ENCODE measurements at regions not wholly inside any gene's neighbourhood (a gene's known extent, or its start where the extent isn't known, plus 50 kb on each side); places are given as distances from the start of the nearest gene placed in this dataset.

DNA sequence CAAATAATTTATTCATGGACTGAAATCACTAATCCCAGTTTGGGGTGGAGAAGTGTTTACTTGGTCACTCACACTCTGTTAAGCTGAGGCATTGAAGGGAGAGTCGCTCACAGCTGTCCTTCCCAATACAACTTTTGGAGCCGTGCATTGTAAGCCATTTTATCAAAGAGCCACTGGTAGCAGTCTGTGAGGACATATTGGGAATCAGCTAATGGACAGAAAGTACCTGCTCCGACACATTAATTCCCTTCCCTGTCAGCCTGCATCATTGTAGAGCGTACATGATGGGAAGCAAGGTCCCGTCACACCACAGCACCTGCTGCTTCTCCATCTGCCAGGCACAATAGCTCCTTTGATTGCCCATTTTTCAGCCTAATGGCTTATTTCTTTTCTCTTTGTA lies 643.2 kb downstream of the SQOR start:
- H3K4me2 ChIP-seq (ENCODE audit: low read length): no peak overlapping the region
- H3K27ac ChIP-seq (ENCODE audit: low read depth, low read length, poor library complexity, severe bottlenecking): no peak overlapping the region
- no peak overlapping the region for H3K4me3 ChIP-seq (ENCODE audit: low read depth, low read length, poor library complexity, severe bottlenecking)
- no peaks in the 10 kb centered on the region for H3K4me1 ChIP-seq (ENCODE audit: insufficient read depth, low read length, severe bottlenecking)
- no peaks in the 10 kb centered on the region for H3K9me2 ChIP-seq (ENCODE audit: low read depth, low read length)
- no peaks in the 10 kb centered on the region for H3K79me2 ChIP-seq (ENCODE audit: insufficient read depth, low read length)
- H4K20me1 ChIP-seq (ENCODE audit: insufficient read depth, low read length): no peaks in the 10 kb centered on the region
- TF ChIP-seq, protein P1, sequence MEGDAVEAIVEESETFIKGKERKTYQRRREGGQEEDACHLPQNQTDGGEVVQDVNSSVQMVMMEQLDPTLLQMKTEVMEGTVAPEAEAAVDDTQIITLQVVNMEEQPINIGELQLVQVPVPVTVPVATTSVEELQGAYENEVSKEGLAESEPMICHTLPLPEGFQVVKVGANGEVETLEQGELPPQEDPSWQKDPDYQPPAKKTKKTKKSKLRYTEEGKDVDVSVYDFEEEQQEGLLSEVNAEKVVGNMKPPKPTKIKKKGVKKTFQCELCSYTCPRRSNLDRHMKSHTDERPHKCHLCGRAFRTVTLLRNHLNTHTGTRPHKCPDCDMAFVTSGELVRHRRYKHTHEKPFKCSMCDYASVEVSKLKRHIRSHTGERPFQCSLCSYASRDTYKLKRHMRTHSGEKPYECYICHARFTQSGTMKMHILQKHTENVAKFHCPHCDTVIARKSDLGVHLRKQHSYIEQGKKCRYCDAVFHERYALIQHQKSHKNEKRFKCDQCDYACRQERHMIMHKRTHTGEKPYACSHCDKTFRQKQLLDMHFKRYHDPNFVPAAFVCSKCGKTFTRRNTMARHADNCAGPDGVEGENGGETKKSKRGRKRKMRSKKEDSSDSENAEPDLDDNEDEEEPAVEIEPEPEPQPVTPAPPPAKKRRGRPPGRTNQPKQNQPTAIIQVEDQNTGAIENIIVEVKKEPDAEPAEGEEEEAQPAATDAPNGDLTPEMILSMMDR (IDR thresholded peaks at IDR 0.05; ENCODE audit: low read length): no peak
- no peak for TF ChIP-seq EZH2 (IDR thresholded peaks at IDR 0.05; ENCODE audit: borderline replicate concordance, low read length)
- H3F3A ChIP-seq (ENCODE audit: insufficient read depth, low read length): no peaks in the 10 kb centered on the region
- no peaks in the 10 kb centered on the region for H3K27me3 ChIP-seq (ENCODE audit: insufficient read depth, low read length)
- no peaks in the 10 kb centered on the region for H3K36me3 ChIP-seq (ENCODE audit: insufficient read depth, low read length)
- H3K9me3 ChIP-seq (ENCODE audit: low read length): no peaks in the 10 kb centered on the region
- H3K9ac ChIP-seq (ENCODE audit: low read length): no peak overlapping the region
- H2AFZ ChIP-seq (ENCODE audit: low read length): no peak overlapping the region

DNA sequence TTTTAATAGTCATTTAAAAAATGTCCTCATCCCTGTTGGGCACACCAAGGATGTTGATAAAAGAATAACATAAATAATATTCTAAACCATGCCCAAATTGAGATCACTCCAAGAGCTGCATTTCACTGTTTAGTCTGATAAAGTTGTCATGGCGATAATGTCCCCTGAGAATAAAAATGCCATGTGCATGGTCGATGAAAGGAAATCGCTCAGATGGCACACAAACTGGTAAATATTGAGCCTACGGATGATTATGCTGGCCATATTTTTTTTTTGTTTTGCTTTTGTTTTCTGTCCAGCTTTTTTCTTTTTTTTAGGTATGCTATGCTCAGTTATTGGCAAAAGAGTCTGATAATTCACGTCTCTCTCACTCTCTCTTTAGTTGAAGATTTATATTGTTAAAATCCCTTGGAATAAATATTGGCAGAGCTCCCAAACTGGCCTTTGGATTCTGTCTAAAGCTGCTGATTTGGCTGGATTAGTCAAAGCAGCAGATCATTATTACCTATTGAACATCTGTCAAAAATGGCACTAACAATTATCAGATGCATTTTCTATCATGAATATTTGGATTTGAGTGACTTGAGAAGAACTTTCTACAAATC lies 643.8 kb downstream of the SQOR start:
- Histone ChIP-seq H3K9me3 (ENCODE audit: low read length) (no peaks in the 10 kb centered on the region), H3K27me3 (ENCODE audit: insufficient read depth, low read length) (no peaks in the 10 kb centered on the region), H3K79me2 (ENCODE audit: insufficient read depth, low read length) (no peaks in the 10 kb centered on the region), H3K4me2 (ENCODE audit: low read length) (no peak overlapping the region), H4K20me1 (ENCODE audit: insufficient read depth, low read length) (no peaks in the 10 kb centered on the region), H3K9me2 (ENCODE audit: low read depth, low read length) (no peaks in the 10 kb centered on the region), H3F3A (ENCODE audit: insufficient read depth, low read length) (no peaks in the 10 kb centered on the region), H3K4me1 (ENCODE audit: insufficient read depth, low read length, severe bottlenecking) (no peaks in the 10 kb centered on the region), H3K9ac (ENCODE audit: low read length) (no peak overlapping the region), H3K4me3 (ENCODE audit: low read depth, low read length, poor library complexity, severe bottlenecking) (no peak overlapping the region), H2AFZ (ENCODE audit: low read length) (no peak overlapping the region), H3K27ac (ENCODE audit: low read depth, low read length, poor library complexity, severe bottlenecking) (no peak overlapping the region), H3K36me3 (ENCODE audit: insufficient read depth, low read length) (no peaks in the 10 kb centered on the region)
- TF ChIP-seq EZH2 (IDR thresholded peaks at IDR 0.05; ENCODE audit: borderline replicate concordance, low read length): no peak
- TF ChIP-seq, protein P1 (IDR thresholded peaks at IDR 0.05; ENCODE audit: low read length): no peak

DNA sequence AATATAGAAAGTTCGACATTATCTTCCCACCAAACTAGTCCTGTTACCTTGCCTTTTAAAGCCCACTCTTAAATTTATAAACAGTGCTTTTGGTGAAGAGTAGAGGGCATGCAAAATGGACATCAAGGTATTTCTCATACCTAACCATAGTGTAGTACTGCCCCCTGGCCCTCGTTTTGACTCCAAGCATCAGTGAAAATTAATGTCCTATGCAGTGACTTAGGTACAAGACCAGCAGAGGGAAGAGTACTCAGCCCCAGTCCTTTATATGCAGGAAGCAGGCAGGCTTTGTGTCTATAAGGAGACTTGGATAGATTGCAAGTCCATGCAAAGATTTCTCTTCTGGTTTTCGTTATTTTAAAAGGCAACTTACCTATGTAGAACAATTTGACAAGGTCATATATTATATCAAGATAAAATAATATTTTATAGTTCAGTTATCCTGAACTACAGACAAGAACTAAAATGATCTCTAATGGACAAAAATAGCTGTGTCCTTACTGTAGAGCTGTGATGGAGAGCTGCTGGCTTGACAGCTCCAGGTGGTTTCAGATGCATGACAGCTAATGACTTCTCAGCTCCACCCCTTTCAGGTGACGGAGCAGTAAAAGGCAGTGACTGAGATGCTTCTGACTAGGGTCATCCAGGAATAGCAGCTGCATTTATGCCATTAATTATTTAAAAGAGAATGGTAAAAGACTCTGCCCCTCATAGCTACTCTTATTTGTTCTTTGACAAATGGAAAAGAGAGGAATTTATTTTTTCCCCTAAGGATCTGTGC lies 646.1 kb downstream of the SQOR start:
- Histone ChIP-seq H3F3A (ENCODE audit: insufficient read depth, low read length) (no peaks in the 10 kb centered on the region), H2AFZ (ENCODE audit: low read length) (no peak overlapping the region)

More for the DNA sequence above, 646.1 kb downstream of the SQOR start:
- Histone ChIP-seq H3K9me3 (ENCODE audit: low read length) (no peaks in the 10 kb centered on the region), H3K4me1 (ENCODE audit: insufficient read depth, low read length, severe bottlenecking) (no peaks in the 10 kb centered on the region), H3K36me3 (ENCODE audit: insufficient read depth, low read length) (no peaks in the 10 kb centered on the region), H3K9me2 (ENCODE audit: low read depth, low read length) (no peaks in the 10 kb centered on the region), H3K27me3 (ENCODE audit: insufficient read depth, low read length) (no peaks in the 10 kb centered on the region), H3K9ac (ENCODE audit: low read length) (no peak overlapping the region), H4K20me1 (ENCODE audit: insufficient read depth, low read length) (no peaks in the 10 kb centered on the region), H3K79me2 (ENCODE audit: insufficient read depth, low read length) (no peaks in the 10 kb centered on the region), H3K4me2 (ENCODE audit: low read length) (no peak overlapping the region), H3K27ac (ENCODE audit: low read depth, low read length, poor library complexity, severe bottlenecking) (no peak overlapping the region), H3K4me3 (ENCODE audit: low read depth, low read length, poor library complexity, severe bottlenecking) (no peak overlapping the region)
- no peak for TF ChIP-seq EZH2 (IDR thresholded peaks at IDR 0.05; ENCODE audit: borderline replicate concordance, low read length)
- TF ChIP-seq, protein P1 (IDR thresholded peaks at IDR 0.05; ENCODE audit: low read length): peak; percentile 16; the same call in 1 of the 2 replicates
